ENCODE measurements at regions not wholly inside any gene's neighbourhood (a gene's known extent, or its start where the extent isn't known, plus 50 kb on each side); places are given as distances from the start of the nearest gene placed in this dataset.

DNA sequence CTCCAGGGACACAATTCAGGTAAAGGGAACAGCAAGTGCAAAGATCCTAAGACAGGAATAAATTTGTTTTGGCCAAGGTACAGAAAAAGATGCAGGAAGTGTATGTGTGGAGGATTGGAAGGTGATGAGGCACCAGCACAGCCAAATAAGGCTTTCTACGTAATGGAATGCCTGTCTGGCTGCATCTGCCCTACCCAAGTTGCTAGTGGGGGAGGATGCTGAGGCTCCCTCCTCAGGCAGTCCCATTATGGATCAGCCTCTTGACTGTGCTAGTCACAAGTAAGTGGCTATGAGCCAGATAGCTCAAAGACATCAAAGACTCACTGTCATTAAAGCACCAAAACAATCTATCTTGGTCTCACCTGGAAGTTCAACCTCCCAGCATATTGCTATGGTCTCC is 300.9 kb upstream of the FAT4 start:
- TF ChIP-seq EZH2 (IDR thresholded peaks at IDR 0.05; ENCODE audit: borderline replicate concordance, low read length) (no peak), CTCF (IDR thresholded peaks at IDR 0.05; ENCODE audit: low read length) (no peak)

Data from OCI-LY1 (cell line).